NCI-H1436 treated with DMSO at 0.1 percent for 48 hours (cell line): ENCODE measurements at regions not wholly inside any gene's neighbourhood (a gene's known extent, or its start where the extent isn't known, plus 50 kb on each side); places are given as distances from the start of the nearest gene placed in this dataset.

Source experiments
- DNase-seq: peaks from one replicate; lab custom pipeline; 2025; lab: John Stamatoyannopoulos, UW

DNA sequence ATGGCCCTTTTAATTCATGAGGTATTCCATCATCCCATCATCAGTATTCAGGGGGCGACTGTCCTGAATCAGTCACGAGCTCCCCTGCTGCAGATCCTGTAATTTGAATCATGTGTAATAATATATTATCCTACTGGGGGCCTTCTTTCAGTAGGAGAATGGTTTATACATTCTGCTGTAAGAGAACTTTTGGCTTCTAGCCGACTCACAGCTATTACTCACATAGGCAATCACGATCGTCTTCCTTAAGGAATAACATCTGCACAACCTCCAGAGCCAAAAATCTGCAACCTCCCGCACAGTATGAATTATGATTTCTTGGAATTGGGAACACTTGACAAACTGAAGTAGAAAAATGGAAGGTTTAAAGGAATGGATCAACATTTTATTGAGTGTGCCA, 343.0 kb downstream of the USP25 start:
- DNase-seq = no peak

- DNase-seq = no peak
Observed at GRCh38 chr21:16073586-16073985, 343.8 kb downstream of the USP25 start.

- DNase-seq = no peak
Observed at GRCh38 chr21:16074950-16075489, 345.2 kb downstream of the USP25 start.

- DNase-seq = no peak
Observed at GRCh38 chr21:16075649-16076282, 346.0 kb downstream of the USP25 start.

DNA sequence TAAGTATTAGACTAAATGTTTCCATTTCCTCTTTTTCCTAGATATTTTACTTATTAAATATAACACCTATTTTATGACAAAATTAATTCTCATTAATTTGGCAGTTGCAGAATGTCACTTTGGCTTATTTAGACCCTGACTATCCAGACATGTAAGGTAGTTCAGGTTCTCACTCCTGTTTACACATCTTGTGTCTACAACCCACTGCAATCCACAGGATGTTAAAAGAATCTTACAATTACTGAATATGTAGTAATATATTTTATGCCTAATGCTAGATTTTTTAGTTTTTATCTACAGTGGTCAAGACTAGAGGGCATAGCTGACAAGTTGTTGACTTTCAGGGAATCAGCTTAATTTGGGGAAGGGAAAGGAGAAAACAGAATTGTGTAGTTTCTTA, 346.7 kb downstream of the USP25 start:
- no peak for DNase-seq

- DNase-seq = no peak
Observed at GRCh38 chr21:16078382-16078781, 348.6 kb downstream of the USP25 start.

- no peak for DNase-seq
Observed at GRCh38 chr21:16079830-16080229, 350.0 kb downstream of the USP25 start.

DNA sequence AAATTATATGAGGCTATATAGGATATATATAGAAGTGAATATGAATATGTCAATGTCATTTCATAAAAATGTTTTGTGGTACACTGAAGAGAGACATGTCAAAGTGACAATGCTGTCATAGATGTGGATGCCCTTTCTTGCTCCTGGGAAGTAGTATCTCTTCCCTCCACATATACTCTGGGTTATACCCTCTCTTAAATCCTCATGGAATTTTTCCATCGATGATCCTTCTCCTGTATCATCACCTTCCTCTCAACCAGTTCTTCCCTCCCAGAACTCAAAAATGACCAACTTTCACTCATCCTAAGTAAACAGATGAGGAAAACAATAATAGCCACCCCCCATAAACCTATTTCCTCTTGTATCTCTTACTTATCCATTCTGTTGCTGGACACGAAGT, 351.5 kb downstream of the USP25 start:
- no peak for DNase-seq

DNA sequence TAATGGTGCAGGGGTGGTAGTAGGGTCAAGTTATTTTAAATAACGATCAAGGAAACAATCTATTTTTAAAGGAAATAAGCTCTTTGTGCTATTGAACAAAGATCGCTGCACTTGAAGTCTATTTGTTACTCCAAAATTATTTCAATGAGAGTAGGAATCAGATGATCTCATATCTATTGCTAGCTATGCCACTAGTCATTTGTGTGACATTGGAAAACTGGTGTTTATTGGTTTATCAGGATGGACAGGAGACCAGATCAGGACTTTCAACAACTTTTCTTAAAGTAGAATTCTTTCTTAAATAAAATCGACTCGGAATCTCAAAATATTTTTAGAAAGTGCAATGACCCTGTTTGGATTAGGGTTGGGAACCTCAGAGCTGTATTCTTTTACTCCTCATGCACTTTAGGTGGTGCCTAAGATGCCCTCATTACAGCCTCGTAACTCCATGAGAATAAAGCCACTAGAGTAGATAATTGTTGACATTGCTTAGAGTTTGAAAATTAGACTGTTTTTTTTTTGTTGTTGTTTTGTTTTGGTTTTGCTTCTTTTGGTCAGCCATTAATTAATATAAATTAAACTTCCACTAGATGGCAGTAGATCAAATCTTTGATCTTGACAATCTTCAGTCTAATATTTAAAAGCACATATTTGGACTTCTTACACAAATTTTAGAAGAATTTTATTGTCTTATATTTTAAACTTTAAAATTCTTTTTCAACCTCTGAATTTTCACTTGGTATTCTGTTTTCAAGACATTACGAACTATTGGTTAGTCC, 352.4 kb downstream of the USP25 start:
- DNase-seq = no peak

DNA sequence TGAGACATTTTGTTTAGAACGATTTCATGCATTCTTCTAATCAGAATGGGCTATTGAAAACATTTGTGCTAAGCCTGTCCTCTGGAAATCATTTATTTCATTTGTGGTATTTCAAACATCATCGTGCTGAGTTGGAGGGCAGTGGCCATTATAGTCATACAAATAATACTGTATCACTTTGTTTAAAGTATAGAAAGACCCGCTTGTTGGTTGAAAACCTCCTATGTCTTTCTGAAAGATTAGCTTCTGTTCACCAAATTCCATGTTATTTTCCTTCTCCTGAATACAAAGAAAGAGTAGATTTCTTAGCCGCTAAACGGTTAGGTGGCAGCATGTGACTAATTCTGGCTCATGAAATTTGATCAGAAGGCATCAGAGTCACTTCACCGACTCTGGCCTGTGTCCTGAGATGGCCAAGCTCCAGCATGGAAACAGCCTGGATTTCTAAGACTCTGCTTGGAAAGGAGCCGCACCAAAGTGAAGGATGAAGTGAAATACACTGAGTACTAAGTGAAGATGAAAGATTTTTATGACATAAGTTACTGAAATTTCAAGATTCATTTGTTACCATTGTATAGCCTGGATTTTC, 355.1 kb downstream of the USP25 start:
- DNase-seq = no peak

- DNase-seq = no peak
Observed at GRCh38 chr21:16085421-16085820, 355.6 kb downstream of the USP25 start.

DNA sequence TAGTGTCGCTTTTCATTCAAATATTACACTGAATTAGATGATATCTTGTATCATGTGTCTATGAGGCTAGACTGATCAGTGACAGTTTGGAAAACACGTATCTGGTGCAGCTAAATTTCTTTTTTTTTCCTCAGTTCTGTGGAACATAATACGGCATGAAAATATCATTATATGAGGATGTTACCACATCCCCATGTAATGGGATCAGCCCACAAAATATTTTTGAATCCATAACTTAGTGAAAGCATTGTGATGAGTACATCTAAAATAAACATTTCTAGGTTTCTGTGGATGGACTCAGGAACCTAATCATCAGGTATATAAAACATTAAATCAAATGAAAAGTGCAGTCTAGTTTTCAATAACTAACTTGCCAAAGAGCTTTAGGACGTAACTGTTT, 356.3 kb downstream of the USP25 start:
- DNase-seq = no peak

- no peak for DNase-seq
Observed at GRCh38 chr21:16086936-16087335, 357.2 kb downstream of the USP25 start.

GRCh38 chr21:16087523-16087922, 357.7 kb downstream of the USP25 start:
- DNase-seq = no peak

DNA sequence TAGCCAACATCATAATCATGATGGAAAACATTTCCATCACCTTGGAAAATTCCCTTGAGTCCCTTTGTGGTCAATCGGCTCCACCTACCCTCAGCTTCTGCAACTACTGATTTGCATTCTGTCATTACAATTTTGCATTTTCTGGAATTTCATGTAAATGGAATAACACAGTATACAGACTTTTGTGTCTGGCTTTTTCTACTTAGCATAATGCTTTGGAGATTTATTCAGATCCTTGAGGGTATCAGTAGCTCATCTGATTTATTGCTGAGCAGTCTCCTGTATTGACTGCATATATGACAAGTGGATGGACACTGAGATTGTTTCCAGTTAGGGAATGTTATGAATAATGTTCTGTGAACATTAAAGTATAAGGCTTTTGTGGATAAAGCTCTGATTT, 358.3 kb downstream of the USP25 start:
- DNase-seq = no peak

DNA sequence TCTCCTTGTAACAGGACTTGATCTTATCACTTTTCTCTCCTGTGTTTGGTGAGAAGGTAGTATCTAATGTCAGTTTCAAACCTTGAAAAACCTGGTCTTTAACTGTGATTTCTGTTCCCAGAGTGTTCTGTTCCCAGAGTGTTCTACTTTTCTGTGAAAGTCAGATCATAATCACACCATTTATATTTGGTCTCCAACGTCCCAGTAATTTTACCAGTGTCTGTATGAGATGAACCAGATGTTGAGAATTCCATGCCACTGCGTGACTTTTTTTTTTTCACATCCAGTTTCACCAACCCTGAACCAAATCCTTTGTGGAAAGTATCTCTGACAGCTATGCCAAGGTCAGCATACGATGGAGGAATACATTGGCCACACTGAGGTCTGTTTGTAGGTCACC, 365.2 kb downstream of the USP25 start:
- DNase-seq = no peak

DNA sequence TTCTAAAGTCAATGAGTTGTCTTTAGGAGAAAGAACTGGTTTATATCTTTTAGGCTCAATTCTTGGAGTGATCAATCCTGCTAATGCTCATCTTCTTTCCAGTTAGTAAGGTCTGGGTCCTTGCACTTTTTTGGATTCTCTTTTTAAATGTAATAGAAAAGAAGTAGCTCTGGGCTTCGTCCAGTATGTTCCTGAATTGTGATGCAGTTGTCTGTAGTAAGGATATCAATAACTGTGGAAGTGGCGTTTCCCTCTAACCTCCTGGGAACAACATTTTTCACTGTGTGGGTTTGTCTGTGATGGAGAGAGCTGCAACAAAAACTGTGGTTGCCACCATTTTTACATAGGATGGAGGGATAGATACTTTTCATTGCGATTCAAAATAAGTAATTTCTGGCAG, 367.2 kb downstream of the USP25 start:
- no peak for DNase-seq

- DNase-seq = no peak
Observed at GRCh38 chr21:16102113-16102512, 372.3 kb downstream of the USP25 start.

DNA sequence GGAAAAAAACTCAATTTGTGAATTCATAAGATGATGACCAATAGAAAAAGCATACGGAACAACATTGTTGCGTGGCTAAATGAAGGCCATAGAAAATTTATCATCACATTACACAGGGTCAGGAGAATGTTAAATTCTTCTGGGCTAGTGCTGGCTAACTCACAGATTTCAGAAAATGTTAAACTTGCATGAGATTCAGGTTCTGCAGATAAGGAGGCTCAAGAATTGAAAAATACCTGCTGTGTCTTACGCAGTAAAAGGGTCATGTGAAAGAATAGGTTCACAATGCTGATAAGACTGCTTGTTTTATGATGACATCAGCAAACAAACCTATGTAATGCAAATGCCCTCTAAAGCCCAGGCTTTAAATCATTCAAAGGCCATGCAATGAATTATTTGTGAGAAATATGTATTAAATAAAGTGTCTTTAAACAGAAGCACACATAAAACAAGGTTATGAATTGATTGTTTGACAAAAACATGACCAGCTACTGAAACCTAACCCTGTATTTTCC, 378.8 kb downstream of the USP25 start:
- DNase-seq = no peak

GRCh38 chr21:16113052-16113715, 383.4 kb downstream of the USP25 start:
- DNase-seq = no peak

GRCh38 chr21:16115461-16115860, 385.7 kb downstream of the USP25 start:
- no peak for DNase-seq

DNA sequence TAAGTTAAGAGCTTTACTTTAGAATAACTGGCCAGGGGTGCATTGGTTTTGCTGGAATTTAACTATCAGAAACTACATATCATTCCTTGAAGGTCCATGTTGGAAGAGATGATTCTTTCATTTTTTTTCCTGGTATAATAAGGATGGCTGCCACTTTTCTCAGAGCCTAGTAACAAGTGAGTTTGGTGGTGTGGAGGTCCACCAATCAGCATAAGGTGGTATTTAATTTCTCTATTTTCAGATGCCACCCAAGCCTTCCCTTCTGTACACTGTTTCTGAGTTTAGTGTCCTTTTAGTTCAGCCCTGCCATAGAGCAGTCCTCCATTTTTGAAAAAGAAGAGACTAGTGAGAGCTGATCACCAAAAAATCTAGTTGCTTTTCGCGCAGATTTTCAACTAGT, 386.3 kb downstream of the USP25 start:
- DNase-seq = no peak
